CD4-positive, alpha-beta T cell (primary cell): ENCODE measurements at regions not wholly inside any gene's neighbourhood (a gene's known extent, or its start where the extent isn't known, plus 50 kb on each side); places are given as distances from the start of the nearest gene placed in this dataset.

Experiments
- ATAC-seq: fragments of 200-7000 bp; cut with Tn5 transposase; one replicate; pipeline ENCODE4 v1.10.0; 2022; ENCODE audit warnings: mild to moderate bottlenecking; ENCODE audit not compliant: poor library complexity
- CTCF ChIA-PET: fragments of 350-600 bp; sonication (Branson Sonifier 250); formaldehyde crosslinking; loops from one replicate; lab custom pipeline; 2021; ENCODE audit warnings: antibody characterized with exemption, inconsistent platforms; lab: Charles Lee
- POLR2A ChIA-PET: fragments of 350-600 bp; sonication (Branson Sonifier 250); formaldehyde crosslinking; loops from one replicate; lab custom pipeline; 2021; ENCODE audit warnings: antibody characterized with exemption, inconsistent platforms; lab: Charles Lee
- DNase-seq, 14 experiments: peaks; one replicate each; pipeline ENCODE4 v3.0.0-alpha.2; 2013 to 2020; ENCODE audit warnings: mixed read lengths in 2 of 14
- H3K27ac ChIP-seq, 2 donors: one replicate each; pipeline versions ENCODE4 v1.5.1 to v1.7.0; 2013; ENCODE audit warnings: low read length in 2 of 2, low read depth in 1 of 2, mild to moderate bottlenecking in 1 of 2
- H3K27me3 ChIP-seq, 2 experiments: 1 replicate in 1 of 2; 2 replicates in 1 of 2; pipeline versions ENCODE4 v1.6.1 to v1.7.0; 2013; ENCODE audit warnings: low read length in 2 of 2, control low read depth in 1 of 2, mild to moderate bottlenecking in 1 of 2, moderate library complexity in 1 of 2; ENCODE audit not compliant: insufficient read depth in 2 of 2, control insufficient read depth in 1 of 2
- H3K36me3 ChIP-seq: one replicate; pipeline ENCODE4 v1.6.1; 2013; ENCODE audit warnings: low read length, control low read depth; ENCODE audit not compliant: insufficient read depth
- H3K4me1 ChIP-seq: one replicate; pipeline ENCODE4 v1.6.1; 2013; ENCODE audit warnings: low read length, control low read depth; ENCODE audit not compliant: insufficient read depth
- H3K4me3 ChIP-seq: one replicate; pipeline ENCODE4 v1.5.1; 2013; ENCODE audit warnings: mild to moderate bottlenecking, low read length, moderate library complexity
- H3K9me3 ChIP-seq, 2 experiments: 1 replicate in 1 of 2; 2 replicates in 1 of 2; pipeline versions ENCODE4 v1.6.1 to v1.7.0; 2013; ENCODE audit warnings: low read length in 2 of 2, mild to moderate bottlenecking in 2 of 2, control low read depth in 1 of 2, moderate library complexity in 1 of 2; ENCODE audit not compliant: control insufficient read depth in 1 of 2, insufficient read depth in 1 of 2
- H3K27ac Mint-ChIP-seq: one replicate; pipeline ENCODE4 v1.8.0; 2020; ENCODE audit warnings: mixed read lengths
- H3K27me3 Mint-ChIP-seq: one replicate; pipeline ENCODE4 v1.8.0; 2021; ENCODE audit warnings: mixed read lengths
- H3K36me3 Mint-ChIP-seq: one replicate; pipeline ENCODE4 v1.8.0; 2021; ENCODE audit warnings: low read depth, mixed read lengths
- H3K4me1 Mint-ChIP-seq: one replicate; pipeline ENCODE4 v1.8.0; 2021; ENCODE audit warnings: low read depth, mixed read lengths
- H3K4me3 Mint-ChIP-seq: one replicate; pipeline ENCODE4 v1.8.0; 2020; ENCODE audit warnings: mild to moderate bottlenecking, mixed read lengths
- H3K9me3 Mint-ChIP-seq: one replicate; pipeline ENCODE4 v1.8.0; 2020; ENCODE audit warnings: mixed read lengths
- CTCF ChIP-seq: fragments of 200-600 bp; IDR thresholded peaks from one replicate; pipeline ENCODE4 v1.8.0; 2022; ENCODE audit warnings: antibody characterized with exemption, mild to moderate bottlenecking
- intact Hi-C, 2 experiments: fragments of 100-400 bp; cut with DNase I in 1 of 2; cut with micrococcal nuclease in 1 of 2; formaldehyde crosslinking; loops; one replicate each; pipeline versions ENCODE4 v1.15.1 to v1.9.0; 2023 to 2025; cut with DNase I, micrococcal nuclease

- ChIA-PET POLR2A (no interaction called here), CTCF (no interaction called here)
- DNase-seq (no peak), ATAC-seq (no peak)
- Histone ChIP-seq H3K4me3 (no peak overlapping the region), H3K27ac (no peak overlapping the region), H3K36me3 (no peaks in the 10 kb centered on the region), H3K4me1 (no peaks in the 10 kb centered on the region), H3K27me3 (no peaks in the 10 kb centered on the region), H3K9me3 (peaks cover 0 to 14% of the 10 kb centered on the region in 2 experiments)
- intact Hi-C loops, result no loop called here
- Mint-ChIP-seq H3K27me3 (peaks cover 7% of the 10 kb centered on the region), H3K36me3 (no peaks in the 10 kb centered on the region), H3K4me3 (no peak overlapping the region), H3K9me3 (no peaks in the 10 kb centered on the region), H3K27ac (no peak overlapping the region), H3K4me1 (no peaks in the 10 kb centered on the region)
- no peak for TF ChIP-seq CTCF
Measured at GRCh38 chr11:64428693-64429092, 69.7 kb downstream of the RPS6KA4 start.

- Histone ChIP-seq H3K27ac (no peak overlapping the region), H3K36me3 (no peaks in the 10 kb centered on the region), H3K27me3 (no peaks in the 10 kb centered on the region), H3K9me3 (peaks cover 0 to 14% of the 10 kb centered on the region in 2 experiments), H3K4me1 (no peaks in the 10 kb centered on the region), H3K4me3 (no peak overlapping the region)
- H3K27me3 Mint-ChIP-seq, result peaks cover 7% of the 10 kb centered on the region
- no peak for DNase-seq
- CTCF ChIA-PET, result no interaction called here
- no peaks in the 10 kb centered on the region for H3K9me3 Mint-ChIP-seq
- no peak for ATAC-seq
- POLR2A ChIA-PET, result no interaction called here
- no peak overlapping the region for H3K27ac Mint-ChIP-seq
- H3K4me3 Mint-ChIP-seq, result no peak overlapping the region
- intact Hi-C loops, result no loop called here
- H3K36me3 Mint-ChIP-seq, result no peaks in the 10 kb centered on the region
- TF ChIP-seq CTCF, result no peak
- H3K4me1 Mint-ChIP-seq, result no peaks in the 10 kb centered on the region
Measured at GRCh38 chr11:64429970-64430369, 71.0 kb downstream of the RPS6KA4 start.

DNA sequence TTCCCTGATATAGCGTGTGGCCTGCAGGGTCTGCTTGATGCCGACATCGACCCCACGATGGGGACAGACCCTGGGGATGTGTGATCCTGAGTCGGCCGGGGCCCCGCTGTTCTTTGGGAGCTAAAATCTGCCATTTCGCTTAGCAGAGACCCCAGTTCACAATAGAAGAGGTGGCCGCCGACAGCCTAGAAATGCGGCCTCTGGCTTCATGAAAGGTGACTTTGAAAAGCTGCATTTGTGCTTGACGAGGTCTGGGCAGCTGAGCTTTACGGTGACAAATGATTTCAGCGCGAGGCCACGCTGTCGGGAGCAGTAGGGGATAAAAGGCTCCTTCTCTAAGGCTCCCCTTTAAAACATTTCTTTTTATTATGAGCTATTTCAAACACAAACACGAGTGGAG lies 71.7 kb downstream of the RPS6KA4 start:
- no peak overlapping the region for H3K4me3 ChIP-seq
- ATAC-seq (no peak), DNase-seq (no peak)
- Mint-ChIP-seq H3K4me3 (no peak overlapping the region), H3K36me3 (no peaks in the 10 kb centered on the region), H3K27me3 (peaks cover 7% of the 10 kb centered on the region), H3K4me1 (no peaks in the 10 kb centered on the region), H3K9me3 (no peaks in the 10 kb centered on the region), H3K27ac (no peak overlapping the region)
- TF ChIP-seq CTCF, result no peak
- ChIA-PET POLR2A (no interaction called here), CTCF (no interaction called here)
- intact Hi-C loops, result no loop called here
- H3K27me3 ChIP-seq, result no peaks in the 10 kb centered on the region
- no peak overlapping the region for H3K27ac ChIP-seq
- H3K36me3 ChIP-seq, result no peaks in the 10 kb centered on the region
- H3K9me3 ChIP-seq, result peaks cover 0 to 14% of the 10 kb centered on the region in 2 experiments
- H3K4me1 ChIP-seq, result no peaks in the 10 kb centered on the region
